Nucleus accumbens (tissue), 56 donors: ENCODE measurements at regions not wholly inside any gene's neighbourhood (a gene's known extent, or its start where the extent isn't known, plus 50 kb on each side); places are given as distances from the start of the nearest gene placed in this dataset.
"Not testable (repeated sequence)": the region's sequence is repeated elsewhere in the genome, so short reads cannot be mapped to it uniquely, and the experiment has no call there.

Source experiments
- DNase-seq, 56 donors: peaks; one replicate each; lab custom pipeline; 2025; lab: John Stamatoyannopoulos, UW

DNA sequence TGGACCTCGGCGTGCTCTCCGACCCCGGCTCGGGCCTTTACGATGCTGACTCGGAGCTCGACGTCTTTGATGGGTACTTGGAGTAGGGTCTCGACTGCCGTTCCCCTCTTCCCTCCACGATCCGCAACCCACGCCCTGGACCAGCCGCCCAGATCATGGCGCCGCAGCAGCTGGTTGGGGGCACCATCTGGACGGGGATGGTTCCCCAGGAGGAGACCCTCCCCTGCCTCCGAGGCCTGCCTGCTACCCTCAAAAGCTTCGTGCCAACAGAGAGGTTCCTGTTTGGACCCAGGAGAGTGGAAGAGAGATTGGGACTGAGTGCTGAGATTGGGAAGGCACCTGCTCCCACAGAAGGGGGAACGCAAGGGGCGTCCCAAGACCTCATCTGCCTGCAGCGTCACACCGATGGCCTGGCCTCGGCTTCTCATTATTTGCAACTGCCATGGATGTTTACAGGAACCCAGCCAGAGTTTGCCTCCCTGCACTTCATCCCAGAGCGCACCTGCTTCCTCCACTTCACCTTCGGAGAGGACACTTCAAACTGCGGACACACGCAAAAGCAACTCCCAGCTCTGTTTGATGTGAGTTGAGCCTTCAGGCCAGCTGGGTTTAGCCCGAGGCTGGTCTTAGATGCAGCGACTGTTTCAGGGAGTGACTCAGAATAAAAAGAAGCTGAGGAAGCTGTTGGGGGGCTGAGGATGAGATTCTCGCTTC lies 58.9 kb downstream of the GOLGA6L7 start:
- DNase-seq, result peak in 24 of 56 donors; percentile 5 to 67 (median 19)

- DNase-seq, result not testable (repeated sequence)
Observed at GRCh38 chr15:28788649-28789400, 59.6 kb downstream of the GOLGA6L7 start.

- not testable (repeated sequence) for DNase-seq
Observed at GRCh38 chr15:28788176-28788575, 60.3 kb downstream of the GOLGA6L7 start.

DNA sequence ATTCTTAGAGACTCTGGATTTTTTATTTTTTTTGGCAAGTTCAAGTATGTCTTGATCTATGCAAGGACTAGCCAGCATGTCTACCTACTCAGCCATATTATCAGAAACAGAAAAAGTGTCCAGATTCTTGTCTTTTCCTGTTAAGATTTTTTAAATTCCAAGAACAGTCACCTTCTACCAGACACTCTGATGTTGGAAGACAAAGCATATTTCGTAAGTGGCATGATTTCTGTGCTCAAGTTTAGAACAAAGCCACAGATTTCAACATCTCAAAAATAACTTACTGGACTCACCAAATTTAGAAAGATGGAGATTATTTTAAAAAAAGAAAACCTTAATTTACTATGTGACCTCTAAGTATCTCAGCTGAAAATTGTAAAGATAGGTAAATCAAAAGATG lies 61.9 kb downstream of the GOLGA6L7 start:
- DNase-seq, result no peak

DNA sequence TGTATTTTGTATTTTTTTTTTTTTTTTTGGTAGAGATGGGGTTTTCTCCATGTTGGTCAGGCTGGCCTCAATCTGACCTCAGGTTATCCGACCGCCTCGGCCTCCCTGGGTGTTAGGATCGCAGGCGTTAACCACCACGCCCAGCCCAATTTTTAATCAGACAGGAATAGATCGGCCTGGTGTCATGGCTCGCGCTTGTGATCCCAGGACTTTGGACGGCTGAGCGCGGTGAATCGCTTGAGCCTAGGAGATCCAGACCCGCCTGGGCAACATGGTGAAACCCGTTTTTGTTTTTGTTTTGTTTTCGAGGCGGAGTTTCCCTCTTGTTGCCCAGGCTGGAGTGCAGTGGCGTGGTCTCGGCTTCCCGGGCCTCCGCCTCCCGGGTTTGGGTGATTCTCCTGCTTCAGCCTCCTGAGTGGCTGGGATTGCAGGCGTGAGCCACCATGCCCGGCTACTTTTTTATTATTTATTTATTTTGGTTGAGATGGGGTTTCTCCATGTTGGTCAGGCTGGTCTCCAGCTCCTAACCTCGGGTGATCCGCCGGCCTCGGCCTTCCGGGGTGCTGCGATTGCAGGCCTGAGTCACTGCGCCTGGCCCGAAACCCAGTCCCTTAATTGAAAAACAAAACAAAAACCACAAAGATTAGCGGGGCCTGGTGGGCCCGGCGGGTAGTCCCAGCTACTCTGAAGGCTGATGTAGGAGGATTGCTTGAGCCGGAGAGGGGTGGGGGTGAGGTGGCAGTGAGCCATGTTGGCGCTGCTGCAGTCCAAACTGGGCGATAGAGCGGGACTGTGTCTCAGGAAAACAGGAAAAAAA lies 63.9 kb downstream of the GOLGA6L7 start:
- not testable (repeated sequence) for DNase-seq

GRCh38 chr15:28783873-28784272 lies 64.6 kb downstream of the GOLGA6L7 start:
- DNase-seq, result no peak

GRCh38 chr15:28783466-28783865 lies 65.0 kb downstream of the GOLGA6L7 start:
- DNase-seq, result no peak

- not testable (repeated sequence) for DNase-seq
Observed at GRCh38 chr15:28778397-28778796, 66.2 kb upstream of the GOLGA8M start.

DNA sequence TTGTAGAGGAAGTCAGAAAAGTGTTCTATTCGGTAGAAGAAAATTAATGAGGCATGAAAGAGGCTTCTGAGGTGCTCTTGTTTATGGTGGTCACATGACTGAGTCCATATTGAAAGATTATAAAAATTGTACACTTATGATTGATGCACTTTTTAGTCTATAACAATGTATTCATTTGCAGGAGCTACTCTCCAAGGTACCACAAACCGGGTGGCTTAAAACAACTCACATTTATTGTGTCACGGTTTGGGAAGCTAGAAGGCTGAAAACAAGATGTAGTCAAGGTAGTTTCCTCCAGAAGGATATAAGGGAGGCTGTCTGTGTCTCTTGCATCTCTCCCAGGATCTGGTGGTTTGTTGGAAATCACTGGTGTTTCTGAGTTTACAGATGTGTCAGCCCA lies 60.6 kb upstream of the GOLGA8M start:
- DNase-seq, result not testable (repeated sequence)
